GM12878 (cell line): ENCODE measurements at regions not wholly inside any gene's neighbourhood (a gene's known extent, or its start where the extent isn't known, plus 50 kb on each side); places are given as distances from the start of the nearest gene placed in this dataset.

Experiments used
- ATAC-seq: fragments of 200-7000 bp; cut with Tn5 transposase; 3 replicates; pipeline ENCODE4 v1.9.1; 2020; ENCODE audit warnings: mild to moderate bottlenecking, moderate library complexity
- BruUV-seq: library from RNA; stranded (reverse); fragments of 400-500 nt; replicated peaks from 2 replicates; lab custom pipeline; 2021; lab: Mats Ljungman, UMichigan
- CTCF ChIA-PET: fragments of 300-600 bp; sonication (Branson Sonifier 250); formaldehyde crosslinking; extraction: SDS; loops from one replicate; lab custom pipeline; 2021; ENCODE audit warnings: inconsistent platforms; lab: Yijun Ruan, JAX
- POLR2A ChIA-PET: fragments of 350-600 bp; formaldehyde crosslinking; extraction: SDS; loops from one replicate; lab custom pipeline; 2021; ENCODE audit warnings: inconsistent platforms; lab: Charles Lee
- RAD21 ChIA-PET: fragments of 300-600 bp; sonication (Branson Sonifier 250); formaldehyde crosslinking; loops from one replicate; lab custom pipeline; 2023; ENCODE audit warnings: antibody characterized with exemption; ENCODE audit not compliant: unreplicated experiment; lab: Charles Lee
- SMC1A ChIA-PET: fragments of 300-600 bp; sonication (Branson Sonifier 250); formaldehyde crosslinking; loops from one replicate; lab custom pipeline; 2023; ENCODE audit not compliant: unreplicated experiment, uncharacterized antibody; lab: Charles Lee
- DNase-seq: peaks from one replicate; pipeline ENCODE4 v3.0.0-alpha.2; 2011; ENCODE audit warnings: low read depth, low spot score
- FAIRE-seq: peaks from 3 replicates; lab custom pipeline; 2011; peaks lifted over from hg19 to GRCh38; lab: Jason Lieb, UNC
- H2AFZ ChIP-seq: 2 replicates; pipeline ENCODE4 v1.6.0; 2011; ENCODE audit warnings: low read depth, low read length, control low read depth; ENCODE audit not compliant: control insufficient read depth
- H3K27ac ChIP-seq: 2 replicates; pipeline ENCODE4 v1.5.1; 2011; ENCODE audit warnings: control low read depth; ENCODE audit not compliant: control insufficient read depth, insufficient read depth
- H3K27me3 ChIP-seq, 2 experiments: replicated peaks in 1 of 2; 2 replicates each; pipeline versions ENCODE4 v1.6.0 to v1.6.1; 2011; ENCODE audit warnings: low read length in 1 of 2; ENCODE audit not compliant: control insufficient read depth in 2 of 2, insufficient read depth in 2 of 2
- H3K36me3 ChIP-seq, 2 experiments: 2 replicates each; pipeline ENCODE4 v1.5.1; 2011; ENCODE audit warnings: low read length in 1 of 2; ENCODE audit not compliant: control insufficient read depth in 2 of 2, insufficient read depth in 2 of 2
- H3K4me1 ChIP-seq: 2 replicates; pipeline ENCODE4 v1.6.1; 2011; ENCODE audit warnings: mild to moderate bottlenecking, low read length, moderate library complexity, mixed read lengths; ENCODE audit not compliant: control insufficient read depth, insufficient read depth
- H3K4me2 ChIP-seq: 2 replicates; pipeline ENCODE4 v1.6.0; 2011; ENCODE audit warnings: control low read depth; ENCODE audit not compliant: control insufficient read depth, insufficient read depth
- H3K4me3 ChIP-seq: fragments of 200-600 bp; sonication (generic); 2 replicates; pipeline ENCODE4 v1.5.1; 2016
- H3K79me2 ChIP-seq: 2 replicates; pipeline ENCODE4 v1.6.0; 2011; ENCODE audit warnings: low read length; ENCODE audit not compliant: control insufficient read depth, insufficient read depth
- H3K9ac ChIP-seq: 2 replicates; pipeline ENCODE4 v1.8.0; 2011; ENCODE audit warnings: low read length, control low read depth, mixed read lengths; ENCODE audit not compliant: control insufficient read depth, insufficient read depth
- H3K9me3 ChIP-seq: replicated peaks from 3 replicates; pipeline ENCODE4 v1.5.1; 2011; ENCODE audit warnings: mild to moderate bottlenecking, low read length; ENCODE audit not compliant: control insufficient read depth, insufficient read depth
- H4K20me1 ChIP-seq: 2 replicates; pipeline ENCODE4 v1.6.0; 2011; ENCODE audit not compliant: control insufficient read depth, insufficient read depth
- ATF7 ChIP-seq: fragments of 450-650 bp; IDR thresholded peaks from 2 replicates; pipeline ENCODE4 v1.6.1; 2016; ENCODE audit warnings: low read depth, mild to moderate bottlenecking
- BCL11A ChIP-seq: IDR thresholded peaks from 2 replicates; pipeline ENCODE4 v1.6.1; 2011; ENCODE audit warnings: low read depth, low read length
- CTCF ChIP-seq, 3 experiments: IDR thresholded peaks in 2 of 3; conservative IDR thresholded peaks in 1 of 3; 2 replicates each; pipeline ENCODE4 v1.5.1; 2011; ENCODE audit warnings: low read depth in 3 of 3, low read length in 3 of 3, mild to moderate bottlenecking in 3 of 3, control low read depth in 2 of 3, moderate library complexity in 2 of 3, inconsistent platforms in 1 of 3, mixed read lengths in 1 of 3; ENCODE audit not compliant: control insufficient read depth in 2 of 3, insufficient read depth in 1 of 3; ENCODE audit errors: extremely low read depth in 1 of 3
- PBX3 ChIP-seq: IDR thresholded peaks from 2 replicates; pipeline ENCODE4 v1.6.1; 2011; ENCODE audit warnings: mild to moderate bottlenecking, low read depth, low read length, moderate library complexity; ENCODE audit not compliant: insufficient replicate concordance
- RAD21 ChIP-seq: IDR thresholded peaks from 2 replicates; pipeline ENCODE4 v1.6.1; 2011; ENCODE audit warnings: mild to moderate bottlenecking, low read depth, low read length, moderate library complexity; ENCODE audit not compliant: insufficient read depth
- SIN3A ChIP-seq: IDR thresholded peaks from 2 replicates; pipeline ENCODE4 v1.6.1; 2012; ENCODE audit warnings: low read depth, low read length, improper control_type of control experiment
- SMC3 ChIP-seq: IDR thresholded peaks from 2 replicates; pipeline ENCODE4 v1.6.1; 2011; ENCODE audit warnings: low read length, improper control_type of control experiment, borderline replicate concordance
- WGBS: methylation state at CpG from one replicate; pipeline ENCODE4 v1.1.6; 2016; ENCODE audit warnings: low lambda C conversion rate; ENCODE audit not compliant: insufficient replicate concordance, insufficient coverage; ENCODE audit errors: missing lambda C conversion rate; 5-methylcytosine and 5-hydroxymethylcytosine counted together
- in situ Hi-C: fragments of 300-500 bp; cut with MboI; formaldehyde crosslinking; loops from 9 replicates; pipeline ENCODE4 v1.14.3; 2018; ENCODE audit warnings: mixed read lengths
- intact Hi-C: fragments of 100-400 bp; cut with micrococcal nuclease; formaldehyde crosslinking; loops from one replicate; pipeline ENCODE4 v1.14.2; 2022; ENCODE audit not compliant: unreplicated experiment

- SMC1A ChIA-PET: interaction anchor here (0.9 to 1.3 kb wide), 5 partner anchors 19 to 1479 kb away, joined by 3 to 5 read pairs (median 4); no protein-coding TSS in a partner anchor
- H3K9me3 ChIP-seq: no peaks in the 10 kb centered on the region
- ATAC-seq: peak; percentile 78
- FAIRE-seq: no peak
- POLR2A ChIA-PET: no interaction called here
- RAD21 ChIA-PET: interaction anchor here (1.0 to 1.9 kb wide), 2 partner anchors 85 to 1292 kb away, joined by 4 to 5 read pairs; no protein-coding TSS in a partner anchor
- WGBS: 24% methylated on average over 3 of the region's 3 CpGs
- H4K20me1 ChIP-seq: no peaks in the 10 kb centered on the region
- no peak overlapping the region for H3K4me2 ChIP-seq
- intact Hi-C loops: no loop called here
- no peak for DNase-seq
- no peaks in the 10 kb centered on the region for H3K36me3 ChIP-seq
- TF ChIP-seq ATF7 (no peak), BCL11A (no peak), CTCF (IDR thresholded peaks at IDR 0.05 in 2 of 3, conservative IDR thresholded peaks at IDR 0.05 in 1 of 3; ENCODE audit: control insufficient read depth in 2 of 3, extremely low read depth in 1 of 3, insufficient read depth in 1 of 3, low read depth in 3 of 3, low read length in 3 of 3) (peak; percentile 21 to 45 (median 40); a peak in 5 of 6 replicates), SIN3A (no peak), PBX3 (no peak), SMC3 (peak; percentile 11; the same call in 1 of the 2 replicates), RAD21 (peak; percentile 54)
- no peak overlapping the region for H3K9ac ChIP-seq
- CTCF ChIA-PET: interaction anchor here (0.7 to 1.9 kb wide), 8 partner anchors 9 to 1784 kb away, joined by 3 to 21 read pairs (median 3); no protein-coding TSS in a partner anchor
- H3K4me3 ChIP-seq: no peak overlapping the region
- no TSS peak for BruUV-seq
- H3K4me1 ChIP-seq: no peaks in the 10 kb centered on the region
- in situ Hi-C loops: no loop called here
- no peaks in the 10 kb centered on the region for H3K79me2 ChIP-seq
- no peak overlapping the region for H3K27ac ChIP-seq
- H3K27me3 ChIP-seq: no peaks in the 10 kb centered on the region
- no peak overlapping the region for H2AFZ ChIP-seq
Observed at GRCh38 chr9:12640016-12640587, 53.1 kb upstream of the TYRP1 start.
